K562 (cell line): ENCODE measurements at regions not wholly inside any gene's neighbourhood (a gene's known extent, or its start where the extent isn't known, plus 50 kb on each side); places are given as distances from the start of the nearest gene placed in this dataset.

ENCODE experiments used
- E2F6 ChIP-seq, 2 experiments: IDR thresholded peaks; 2 replicates each; pipeline ENCODE4 v1.6.1; 2011; ENCODE audit warnings: borderline replicate concordance in 1 of 2, control low read depth in 1 of 2, low read depth in 1 of 2, low read length in 1 of 2, mild to moderate bottlenecking in 1 of 2, mixed read lengths in 1 of 2, moderate library complexity in 1 of 2; ENCODE audit not compliant: insufficient read depth in 1 of 2, insufficient read length in 1 of 2, poor library complexity in 1 of 2, severe bottlenecking in 1 of 2; ENCODE audit errors: extremely low read depth in 1 of 2
- NCOA2 ChIP-seq, 2 experiments: fragments of 450-650 bp; IDR thresholded peaks; 2 replicates each; pipeline ENCODE4 v1.6.1; 2018; ENCODE audit warnings: mild to moderate bottlenecking in 2 of 2, moderate library complexity in 1 of 2; ENCODE audit not compliant: partially characterized antibody in 2 of 2
- NR2C1 ChIP-seq, 2 experiments: fragments of 450-650 bp; IDR thresholded peaks; 2 replicates each; pipeline ENCODE4 v1.6.1; 2017; ENCODE audit warnings: mild to moderate bottlenecking in 2 of 2, antibody characterized with exemption in 1 of 2, inconsistent platforms in 1 of 2, missing compliant biosample characterization in 1 of 2, missing genetic modification characterization in 1 of 2
- SIN3A ChIP-seq, 2 experiments: fragments of 150-350 bp in 1 of 2; IDR thresholded peaks; 2 replicates each; pipeline ENCODE4 v1.6.1; 2011 to 2016; ENCODE audit warnings: borderline replicate concordance in 2 of 2, low read depth in 2 of 2, low read length in 2 of 2, mild to moderate bottlenecking in 2 of 2, moderate library complexity in 2 of 2; ENCODE audit not compliant: control insufficient read depth in 1 of 2
- STAG1 ChIP-seq: sonication (generic); formaldehyde crosslinking; IDR thresholded peaks from 2 replicates; pipeline ENCODE4 v1.5.0; 2020; ENCODE audit warnings: missing genetic modification reagents, borderline replicate concordance
- TAF15 ChIP-seq: fragments of 200-400 bp; formaldehyde crosslinking; IDR thresholded peaks from 2 replicates; pipeline ENCODE4 v1.6.1; 2017; ENCODE audit warnings: mild to moderate bottlenecking, low read depth, low read length, moderate library complexity
- ZNF436 ChIP-seq: fragments of 250-450, 450-650 bp; sonication (Bioruptor Pico); formaldehyde crosslinking; IDR thresholded peaks from 2 replicates; pipeline ENCODE4 v1.7.0; 2020; ENCODE audit warnings: mild to moderate bottlenecking
- ZNF707 ChIP-seq: fragments of 250-450 bp; sonication (Bioruptor Pico); conservative IDR thresholded peaks from 2 replicates; pipeline ENCODE4 v1.8.0; 2022; ENCODE audit warnings: inconsistent platforms, mild to moderate bottlenecking, moderate library complexity
- TF ChIP-seq, protein P1 (sequence below): fragments of 250-450 bp; sonication (Bioruptor Pico); IDR thresholded peaks from 2 replicates; pipeline ENCODE4 v1.5.0; 2021; ENCODE audit warnings: mild to moderate bottlenecking, borderline replicate concordance

- TF ChIP-seq NCOA2 (IDR thresholded peaks at IDR 0.05; ENCODE audit: partially characterized antibody in 2 of 2) (no peak), SIN3A (IDR thresholded peaks at IDR 0.05; ENCODE audit: borderline replicate concordance in 2 of 2, control insufficient read depth in 1 of 2, low read depth in 2 of 2, low read length in 2 of 2) (no peak), STAG1 (no peak), TAF15 (no peak), ZNF707 (CRISPR knock-in tag) (no peak), NR2C1 (IDR thresholded peaks at IDR 0.05) (no peak), NR2C1 (tag; IDR thresholded peaks at IDR 0.05) (no peak), ZNF436 (CRISPR knock-in tag) (no peak), E2F6 (IDR thresholded peaks at IDR 0.05; ENCODE audit: borderline replicate concordance in 1 of 2, extremely low read depth in 1 of 2, insufficient read depth in 1 of 2, insufficient read length in 1 of 2, low read depth in 1 of 2, low read length in 1 of 2, poor library complexity in 1 of 2, severe bottlenecking in 1 of 2) (no peak)
- TF ChIP-seq, protein P1, sequence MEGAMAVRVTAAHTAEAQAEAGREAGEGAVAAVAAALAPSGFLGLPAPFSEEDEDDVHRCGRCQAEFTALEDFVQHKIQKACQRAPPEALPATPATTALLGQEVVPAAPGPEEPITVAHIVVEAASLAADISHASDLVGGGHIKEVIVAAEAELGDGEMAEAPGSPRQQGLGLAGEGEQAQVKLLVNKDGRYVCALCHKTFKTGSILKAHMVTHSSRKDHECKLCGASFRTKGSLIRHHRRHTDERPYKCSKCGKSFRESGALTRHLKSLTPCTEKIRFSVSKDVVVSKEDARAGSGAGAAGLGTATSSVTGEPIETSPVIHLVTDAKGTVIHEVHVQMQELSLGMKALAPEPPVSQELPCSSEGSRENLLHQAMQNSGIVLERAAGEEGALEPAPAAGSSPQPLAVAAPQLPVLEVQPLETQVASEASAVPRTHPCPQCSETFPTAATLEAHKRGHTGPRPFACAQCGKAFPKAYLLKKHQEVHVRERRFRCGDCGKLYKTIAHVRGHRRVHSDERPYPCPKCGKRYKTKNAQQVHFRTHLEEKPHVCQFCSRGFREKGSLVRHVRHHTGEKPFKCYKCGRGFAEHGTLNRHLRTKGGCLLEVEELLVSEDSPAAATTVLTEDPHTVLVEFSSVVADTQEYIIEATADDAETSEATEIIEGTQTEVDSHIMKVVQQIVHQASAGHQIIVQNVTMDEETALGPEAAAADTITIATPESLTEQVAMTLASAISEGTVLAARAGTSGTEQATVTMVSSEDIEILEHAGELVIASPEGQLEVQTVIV (CRISPR knock-in tag) = no peak
Observed at GRCh38 chr13:78784014-78784750, 125.2 kb upstream of the OBI1 start (continued).
